SU-DHL-6 (cell line): ENCODE measurements at regions not wholly inside any gene's neighbourhood (a gene's known extent, or its start where the extent isn't known, plus 50 kb on each side); places are given as distances from the start of the nearest gene placed in this dataset.

Experiments
- H2AFZ ChIP-seq: fragments of 200-600 bp; sonication (generic); 2 replicates; pipeline ENCODE4 v1.6.1; 2014; ENCODE audit warnings: low read depth, mild to moderate bottlenecking, moderate library complexity, mixed read lengths, antibody characterized with exemption, low read length; ENCODE audit not compliant: severe bottlenecking
- H3F3A ChIP-seq: fragments of 200-600 bp; shearing (Covaris generic); 2 replicates; pipeline ENCODE4 v1.6.0; 2016; ENCODE audit warnings: antibody characterized with exemption, mild to moderate bottlenecking; ENCODE audit not compliant: insufficient read depth
- H3K27ac ChIP-seq: fragments of 200-600 bp; sonication (generic); 2 replicates; pipeline ENCODE4 v1.5.1; 2016; ENCODE audit warnings: low read depth, mild to moderate bottlenecking, low read length, moderate library complexity, mixed read lengths
- H3K27me3 ChIP-seq: fragments of 200-600 bp; sonication (generic), shearing (Covaris generic); 2 replicates; pipeline ENCODE4 v1.6.0; 2014; ENCODE audit warnings: mild to moderate bottlenecking, low read length
- H3K36me3 ChIP-seq: fragments of 200-600 bp; sonication (generic); 2 replicates; pipeline ENCODE4 v1.6.1; 2014; ENCODE audit warnings: mild to moderate bottlenecking, low read length, mixed read lengths
- H3K4me2 ChIP-seq: fragments of 300-600, 200-600 bp; shearing (Covaris generic), sonication (generic); 2 replicates; pipeline ENCODE4 v1.6.0; 2014; ENCODE audit warnings: low read length, low read depth, mild to moderate bottlenecking; ENCODE audit not compliant: poor library complexity, severe bottlenecking
- H3K4me3 ChIP-seq: fragments of 200-600 bp; sonication (generic); 2 replicates; pipeline ENCODE4 v1.5.1; 2014; ENCODE audit warnings: antibody characterized with exemption, low read length, mild to moderate bottlenecking, mixed read lengths; ENCODE audit not compliant: insufficient read depth, poor library complexity, severe bottlenecking
- H3K79me2 ChIP-seq: fragments of 200-600 bp; sonication (generic); 2 replicates; pipeline ENCODE4 v1.6.1; 2014; ENCODE audit warnings: mild to moderate bottlenecking, low read length, moderate library complexity; ENCODE audit not compliant: insufficient read depth
- H3K9ac ChIP-seq: fragments of 200-600 bp; sonication (generic); 2 replicates; pipeline ENCODE4 v1.7.0; 2014; ENCODE audit warnings: mild to moderate bottlenecking, low read length
- H3K9me2 ChIP-seq: fragments of 200-600 bp; sonication (generic); replicated peaks from 2 replicates; pipeline ENCODE4 v1.6.1; 2014; ENCODE audit warnings: low read length; ENCODE audit not compliant: insufficient read depth
- H3K9me3 ChIP-seq: fragments of 200-600 bp; sonication (generic); 2 replicates; pipeline ENCODE4 v1.6.1; 2014; ENCODE audit warnings: low read length, mixed read lengths; ENCODE audit not compliant: insufficient read depth
- H4K20me1 ChIP-seq: fragments of 200-600 bp; sonication (generic); 2 replicates; pipeline ENCODE4 v1.6.1; 2014; ENCODE audit warnings: low read depth, mild to moderate bottlenecking, antibody characterized with exemption, low read length, moderate library complexity, mixed read lengths
- CTCF ChIP-seq: fragments of 200-600 bp; sonication (generic); IDR thresholded peaks from one replicate; pipeline ENCODE4 v1.5.1; 2017; ENCODE audit warnings: antibody characterized with exemption, mild to moderate bottlenecking, low read length, moderate library complexity; ENCODE audit not compliant: insufficient read depth, poor library complexity, severe bottlenecking
- EZH2phosphoT487 ChIP-seq: fragments of 200-600 bp; sonication (generic), shearing (Covaris generic); conservative IDR thresholded peaks from 2 replicates; pipeline ENCODE4 v1.6.1; 2018; ENCODE audit warnings: mild to moderate bottlenecking, antibody characterized with exemption, low read length, moderate library complexity, mixed read lengths

GRCh38 chr2:219720956-219721355 lies 93.5 kb downstream of the SLC4A3 start:
- H2AFZ ChIP-seq: no peak overlapping the region
- H3K4me2 ChIP-seq: no peak overlapping the region
- H3K9ac ChIP-seq: no peak overlapping the region

GRCh38 chr2:219722276-219722879 lies 94.9 kb downstream of the SLC4A3 start:
- Histone ChIP-seq H3K9ac (no peak overlapping the region), H3K36me3 (no peaks in the 10 kb centered on the region)
- no peak for TF ChIP-seq CTCF
- TF ChIP-seq EZH2phosphoT487: no peak

More at GRCh38 chr2:219720956-219721355, 93.5 kb downstream of the SLC4A3 start:
- TF ChIP-seq EZH2phosphoT487: no peak
- TF ChIP-seq CTCF: no peak
- Histone ChIP-seq H4K20me1 (no peaks in the 10 kb centered on the region), H3K9me3 (no peaks in the 10 kb centered on the region), H3K79me2 (no peaks in the 10 kb centered on the region), H3K27me3 (no peaks in the 10 kb centered on the region), H3F3A (no peaks in the 10 kb centered on the region), H3K9me2 (no peaks in the 10 kb centered on the region), H3K4me3 (no peak overlapping the region), H3K36me3 (no peaks in the 10 kb centered on the region), H3K27ac (no peak overlapping the region)

GRCh38 chr2:219723311-219723710 lies 95.9 kb downstream of the SLC4A3 start:
- H3K4me3 ChIP-seq: no peak overlapping the region
- no peaks in the 10 kb centered on the region for H3K9me2 ChIP-seq
- no peaks in the 10 kb centered on the region for H3K36me3 ChIP-seq
- no peak overlapping the region for H3K9ac ChIP-seq
- H3K27me3 ChIP-seq: no peaks in the 10 kb centered on the region
- no peaks in the 10 kb centered on the region for H3F3A ChIP-seq
- no peaks in the 10 kb centered on the region for H3K9me3 ChIP-seq
- no peak overlapping the region for H2AFZ ChIP-seq
- H3K27ac ChIP-seq: no peak overlapping the region
- no peaks in the 10 kb centered on the region for H3K79me2 ChIP-seq
- no peak overlapping the region for H3K4me2 ChIP-seq
- TF ChIP-seq CTCF (no peak), EZH2phosphoT487 (no peak)
- H4K20me1 ChIP-seq: no peaks in the 10 kb centered on the region

More at GRCh38 chr2:219722276-219722879, 94.9 kb downstream of the SLC4A3 start:
- H3K4me3 ChIP-seq: no peak overlapping the region
- H3K9me3 ChIP-seq: no peaks in the 10 kb centered on the region
- H2AFZ ChIP-seq: no peak overlapping the region
- no peak overlapping the region for H3K4me2 ChIP-seq
- no peaks in the 10 kb centered on the region for H3K27me3 ChIP-seq
- H3K79me2 ChIP-seq: no peaks in the 10 kb centered on the region
- H3F3A ChIP-seq: no peaks in the 10 kb centered on the region
- H3K27ac ChIP-seq: no peak overlapping the region
- H4K20me1 ChIP-seq: no peaks in the 10 kb centered on the region
- no peaks in the 10 kb centered on the region for H3K9me2 ChIP-seq
